ENCODE measurements at regions not wholly inside any gene's neighbourhood (a gene's known extent, or its start where the extent isn't known, plus 50 kb on each side); places are given as distances from the start of the nearest gene placed in this dataset.

GRCh38 chr2:139170406-139170805 is 390.2 kb upstream of the NXPH2 start:
- Histone ChIP-seq H3K27ac (ENCODE audit: extremely low read depth, low read depth, low read length) (no peak overlapping the region), H3K4me1 (replicated peaks in 1 of 2; ENCODE audit: control insufficient read depth in 2 of 2, insufficient read depth in 2 of 2, low read length in 2 of 2) (no peaks in the 10 kb centered on the region), H4K20me1 (replicated peaks; ENCODE audit: control insufficient read depth, insufficient read depth, low read length) (no peaks in the 10 kb centered on the region), H3K4me3 (no peak overlapping the region), H3K36me3 (ENCODE audit: control insufficient read depth, insufficient read depth, low read length) (no peaks in the 10 kb centered on the region), H3K27me3 (ENCODE audit: control insufficient read depth in 2 of 2, insufficient read depth in 2 of 2, low read length in 2 of 2) (no peaks in the 10 kb centered on the region), H3K9ac (ENCODE audit: insufficient read depth in 1 of 2, low read depth in 2 of 2, low read length in 2 of 2) (no peak overlapping the region), H3K9me1 (ENCODE audit: control insufficient read depth, insufficient read depth, low read length) (no peaks in the 10 kb centered on the region), H3K9me3 (replicated peaks; ENCODE audit: control insufficient read depth, insufficient read depth, low read depth, low read length) (peaks cover 4% of the 10 kb centered on the region), H3K4me2 (ENCODE audit: insufficient read depth, low read length) (no peak overlapping the region), H2AFZ (ENCODE audit: low read depth, low read length) (no peak overlapping the region), H3K79me2 (ENCODE audit: control insufficient read depth, insufficient read depth, low read length) (no peaks in the 10 kb centered on the region)
- ChIA-PET CTCF (ENCODE audit: low intra/inter-chr PET ratio) (no interaction called here), POLR2A (no interaction called here)
- DNase-seq (ENCODE audit: extremely low read depth in 1 of 4, low spot score in 3 of 4): no peak
- no TSS peak for BruUV-seq (replicated peaks)
- FAIRE-seq: no peak
- WGBS (ENCODE audit: insufficient coverage, low coverage, missing lambda C conversion rate): 3% methylated on average over 2 of the region's 2 CpGs
- intact Hi-C loops (cut with micrococcal nuclease): no loop called here
- in situ Hi-C loops (cut with MboI): no loop called here
- ATAC-seq: no peak
- TF ChIP-seq LCOR (CRISPR knock-in tag; IDR thresholded peaks at IDR 0.05) (no peak), TRIM25 (IDR thresholded peaks at IDR 0.05; ENCODE audit: borderline replicate concordance) (no peak), RUNX1 (IDR thresholded peaks at IDR 0.05; ENCODE audit: low read depth) (no peak), NRF1 (conservative IDR thresholded peaks at IDR 0.05 in 1 of 2, IDR thresholded peaks at IDR 0.05 in 1 of 2) (no peak), CHD1 (IDR thresholded peaks at IDR 0.05; ENCODE audit: low read length) (no peak), JUND (IDR thresholded peaks at IDR 0.05; ENCODE audit: borderline replicate concordance, low read depth, low read length) (no peak), JUND (tag; IDR thresholded peaks at IDR 0.05; ENCODE audit: borderline replicate concordance, low read depth, low read length) (no peak), BHLHE40 (IDR thresholded peaks at IDR 0.05; ENCODE audit: low read length) (no peak), ZNF561 (CRISPR knock-in tag; conservative IDR thresholded peaks at IDR 0.05) (no peak), ZNF280B (CRISPR knock-in tag; IDR thresholded peaks at IDR 0.05) (no peak), MAZ (CRISPR knock-in tag; conservative IDR thresholded peaks at IDR 0.05 in 1 of 2, IDR thresholded peaks at IDR 0.05 in 1 of 2) (no peak), HDAC6 (IDR thresholded peaks at IDR 0.05; ENCODE audit: low read depth, low read length) (no peak), ZNF655 (CRISPR knock-in tag; IDR thresholded peaks at IDR 0.05) (no peak), ZFX (CRISPR knock-in tag; IDR thresholded peaks at IDR 0.05) (no peak), TARDBP (IDR thresholded peaks at IDR 0.05) (no peak), ZNF644 (tag; IDR thresholded peaks at IDR 0.05; ENCODE audit: low read depth) (no peak), RAD51 (IDR thresholded peaks at IDR 0.05; ENCODE audit: borderline replicate concordance, low read depth) (no peak), ZNF165 (CRISPR knock-in tag; IDR thresholded peaks at IDR 0.05; ENCODE audit: borderline replicate concordance) (no peak)
